ENCODE measurements at regions not wholly inside any gene's neighbourhood (a gene's known extent, or its start where the extent isn't known, plus 50 kb on each side); places are given as distances from the start of the nearest gene placed in this dataset.

DNA sequence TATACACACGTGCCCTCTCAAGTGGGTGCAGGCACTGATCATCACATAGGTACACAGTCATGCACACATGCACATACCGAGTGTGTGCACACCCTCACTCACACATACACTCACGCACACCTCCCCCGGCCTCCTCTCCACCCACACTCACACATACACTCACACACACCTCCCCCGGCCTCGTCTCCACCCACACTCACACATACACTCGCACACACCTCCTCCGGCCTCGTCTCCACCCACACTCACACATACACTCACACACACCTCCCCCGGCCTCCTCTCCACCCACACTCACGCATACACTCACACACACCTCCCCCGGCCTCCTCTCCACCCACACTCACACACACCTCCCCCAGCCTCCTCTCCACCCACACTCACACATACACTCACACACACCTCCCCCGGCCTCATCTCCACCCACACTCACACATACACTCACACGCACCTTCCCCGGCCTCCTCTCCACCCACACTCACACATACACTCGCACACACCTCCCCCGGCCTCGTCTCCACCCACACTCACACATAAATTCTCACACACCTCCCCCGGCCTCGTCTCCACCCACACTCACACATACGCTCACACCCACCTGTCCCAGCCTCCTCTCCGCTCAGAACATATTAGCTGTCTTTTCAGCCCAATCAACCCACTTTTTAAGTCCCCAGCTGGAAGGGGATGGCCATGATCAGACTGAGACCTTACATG is 105.2 kb upstream of the VSTM2B start:
- TF ChIP-seq EZH2 (IDR thresholded peaks at IDR 0.05; ENCODE audit: insufficient read depth, poor library complexity, severe bottlenecking) = no peak
- TF ChIP-seq EZH2phosphoT487 (IDR thresholded peaks at IDR 0.05; ENCODE audit: insufficient read depth, low read depth) = no peak
